ENCODE measurements at regions not wholly inside any gene's neighbourhood (a gene's known extent, or its start where the extent isn't known, plus 50 kb on each side); places are given as distances from the start of the nearest gene placed in this dataset.
"Not testable (repeated sequence)": the region's sequence is repeated elsewhere in the genome, so short reads cannot be mapped to it uniquely, and the experiment has no call there.

GRCh38 chr7:52592698-52593097 lies 442.7 kb upstream of the POM121L12 start:
- Histone ChIP-seq H3K27ac (no peak overlapping the region), H3K4me3 (ENCODE audit: low read depth, low read length) (no peak overlapping the region), H3K9me3 (ENCODE audit: severe bottlenecking) (peaks cover 3% of the 10 kb centered on the region), H3K36me3 (no peaks in the 10 kb centered on the region), H3K27me3 (ENCODE audit: insufficient read depth, low read depth, severe bottlenecking) (no peaks in the 10 kb centered on the region)
- TF ChIP-seq, protein P1, sequence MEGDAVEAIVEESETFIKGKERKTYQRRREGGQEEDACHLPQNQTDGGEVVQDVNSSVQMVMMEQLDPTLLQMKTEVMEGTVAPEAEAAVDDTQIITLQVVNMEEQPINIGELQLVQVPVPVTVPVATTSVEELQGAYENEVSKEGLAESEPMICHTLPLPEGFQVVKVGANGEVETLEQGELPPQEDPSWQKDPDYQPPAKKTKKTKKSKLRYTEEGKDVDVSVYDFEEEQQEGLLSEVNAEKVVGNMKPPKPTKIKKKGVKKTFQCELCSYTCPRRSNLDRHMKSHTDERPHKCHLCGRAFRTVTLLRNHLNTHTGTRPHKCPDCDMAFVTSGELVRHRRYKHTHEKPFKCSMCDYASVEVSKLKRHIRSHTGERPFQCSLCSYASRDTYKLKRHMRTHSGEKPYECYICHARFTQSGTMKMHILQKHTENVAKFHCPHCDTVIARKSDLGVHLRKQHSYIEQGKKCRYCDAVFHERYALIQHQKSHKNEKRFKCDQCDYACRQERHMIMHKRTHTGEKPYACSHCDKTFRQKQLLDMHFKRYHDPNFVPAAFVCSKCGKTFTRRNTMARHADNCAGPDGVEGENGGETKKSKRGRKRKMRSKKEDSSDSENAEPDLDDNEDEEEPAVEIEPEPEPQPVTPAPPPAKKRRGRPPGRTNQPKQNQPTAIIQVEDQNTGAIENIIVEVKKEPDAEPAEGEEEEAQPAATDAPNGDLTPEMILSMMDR (IDR thresholded peaks at IDR 0.05; ENCODE audit: low read depth, low read length): no peak
- no peak for DNase-seq

DNA sequence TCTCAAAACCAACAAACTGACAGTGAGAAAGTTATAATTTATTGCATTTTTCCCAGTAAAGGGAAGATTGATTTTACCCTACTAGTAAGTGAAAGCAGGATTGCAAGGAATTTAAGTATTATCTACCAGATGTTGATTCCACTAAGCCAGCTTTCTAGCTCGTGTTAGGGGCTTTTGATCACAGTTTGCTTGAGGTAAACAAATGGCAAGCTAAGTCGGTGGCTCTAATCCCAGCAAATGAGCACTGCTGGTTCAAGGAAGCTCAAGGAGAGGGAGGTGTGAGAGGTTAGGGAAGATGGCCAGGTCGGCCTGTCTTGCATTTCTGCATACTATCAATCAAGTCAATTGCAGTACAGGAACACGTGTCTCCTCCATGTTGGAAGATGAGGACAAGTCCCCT lies 448.7 kb upstream of the POM121L12 start:
- H3K9me3 ChIP-seq (ENCODE audit: severe bottlenecking): no peaks in the 10 kb centered on the region
- no peak overlapping the region for H3K27ac ChIP-seq
- H3K27me3 ChIP-seq (ENCODE audit: insufficient read depth, low read depth, severe bottlenecking): no peaks in the 10 kb centered on the region
- peak; percentile 76 for DNase-seq
- H3K36me3 ChIP-seq: no peaks in the 10 kb centered on the region
- H3K4me3 ChIP-seq (ENCODE audit: low read depth, low read length): no peak overlapping the region
- TF ChIP-seq, protein P1 (IDR thresholded peaks at IDR 0.05; ENCODE audit: low read depth, low read length): no peak

GRCh38 chr7:52584041-52584440 lies 451.4 kb upstream of the POM121L12 start:
- TF ChIP-seq, protein P1 (IDR thresholded peaks at IDR 0.05; ENCODE audit: low read depth, low read length): no peak
- DNase-seq: no peak
- Histone ChIP-seq H3K27me3 (ENCODE audit: insufficient read depth, low read depth, severe bottlenecking) (no peaks in the 10 kb centered on the region), H3K27ac (no peak overlapping the region), H3K36me3 (no peaks in the 10 kb centered on the region), H3K9me3 (ENCODE audit: severe bottlenecking) (no peaks in the 10 kb centered on the region), H3K4me3 (ENCODE audit: low read depth, low read length) (no peak overlapping the region)

DNA sequence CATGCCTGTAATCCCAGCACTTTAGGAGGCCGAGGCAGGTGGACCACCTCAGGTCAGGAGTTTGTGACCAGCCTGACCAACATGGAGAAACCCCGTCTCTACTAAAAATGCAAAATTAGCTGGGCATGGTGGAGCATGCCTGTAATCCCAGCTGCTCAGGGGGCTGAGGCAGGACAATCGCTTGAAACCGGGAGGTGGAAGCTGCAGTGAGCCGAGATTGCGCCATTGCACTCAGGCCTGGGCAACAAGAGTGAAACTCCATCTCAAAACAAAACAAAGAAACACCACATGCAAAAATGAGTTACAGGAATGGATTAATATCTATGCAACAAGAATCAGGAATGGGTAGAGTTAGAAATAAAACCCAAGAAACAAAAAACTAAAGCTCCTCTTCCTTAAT lies 462.3 kb upstream of the POM121L12 start:
- H3K27me3 ChIP-seq (ENCODE audit: insufficient read depth, low read depth, severe bottlenecking); H3K36me3 ChIP-seq; H3K4me3 ChIP-seq (ENCODE audit: low read depth, low read length); H3K27ac ChIP-seq; H3K9me3 ChIP-seq (ENCODE audit: severe bottlenecking); DNase-seq: not testable (repeated sequence)

DNA sequence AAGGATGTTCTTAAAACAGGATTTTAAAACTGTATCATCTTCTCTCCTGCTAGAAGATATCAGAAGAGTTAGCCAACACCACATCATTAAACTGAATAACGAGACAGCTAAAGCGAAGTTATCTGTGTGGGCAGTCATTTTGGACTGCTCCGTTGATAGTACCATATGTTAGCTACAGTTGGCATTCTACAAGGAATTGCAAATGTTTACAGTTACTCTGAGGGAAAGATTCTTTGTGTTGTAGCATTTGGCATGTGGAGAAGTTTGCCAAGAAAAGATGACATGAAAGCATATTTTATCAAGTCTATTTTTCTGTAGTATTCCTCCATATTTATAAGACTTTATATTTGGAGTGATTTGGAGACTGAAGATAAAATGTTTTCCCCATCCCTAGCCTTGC lies 464.4 kb upstream of the POM121L12 start:
- H3K36me3 ChIP-seq: no peaks in the 10 kb centered on the region
- no peaks in the 10 kb centered on the region for H3K9me3 ChIP-seq (ENCODE audit: severe bottlenecking)
- no peak overlapping the region for H3K4me3 ChIP-seq (ENCODE audit: low read depth, low read length)
- H3K27me3 ChIP-seq (ENCODE audit: insufficient read depth, low read depth, severe bottlenecking): no peaks in the 10 kb centered on the region
- no peak overlapping the region for H3K27ac ChIP-seq
- no peak for DNase-seq
- TF ChIP-seq, protein P1 (IDR thresholded peaks at IDR 0.05; ENCODE audit: low read depth, low read length): no peak

DNA sequence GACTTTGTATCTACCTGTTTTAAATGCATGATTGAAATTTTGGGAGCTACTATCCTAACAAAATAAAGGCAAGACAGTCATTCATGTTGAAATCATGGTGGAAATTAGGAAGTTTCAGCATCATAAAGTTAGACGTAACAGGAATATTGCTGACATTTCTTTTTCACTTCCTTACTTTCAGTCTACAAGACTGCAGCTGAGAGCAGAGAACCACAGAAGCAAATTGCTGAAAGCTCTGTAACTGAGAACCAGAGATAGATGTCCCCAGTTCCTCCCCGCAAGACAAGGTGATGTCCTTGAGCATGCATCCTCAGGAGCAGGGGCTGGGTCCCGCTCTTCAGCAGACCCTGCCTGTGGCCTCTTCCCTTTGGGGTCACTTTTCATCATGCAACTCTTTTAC lies 466.3 kb upstream of the POM121L12 start:
- H3K27ac ChIP-seq: no peak overlapping the region
- no peaks in the 10 kb centered on the region for H3K27me3 ChIP-seq (ENCODE audit: insufficient read depth, low read depth, severe bottlenecking)

More for the DNA sequence above, 466.3 kb upstream of the POM121L12 start:
- Histone ChIP-seq H3K4me3 (ENCODE audit: low read depth, low read length) (no peak overlapping the region), H3K36me3 (no peaks in the 10 kb centered on the region), H3K9me3 (ENCODE audit: severe bottlenecking) (no peaks in the 10 kb centered on the region)
- TF ChIP-seq, protein P1 (IDR thresholded peaks at IDR 0.05; ENCODE audit: low read depth, low read length): no peak
- DNase-seq: no peak

Data from WERI-Rb-1 (cell line).